HFF-Myc (cell line): ENCODE measurements at regions not wholly inside any gene's neighbourhood (a gene's known extent, or its start where the extent isn't known, plus 50 kb on each side); places are given as distances from the start of the nearest gene placed in this dataset.
"Not testable (repeated sequence)": the region's sequence is repeated elsewhere in the genome, so short reads cannot be mapped to it uniquely, and the experiment has no call there.

Experiments
- DNase-seq: peaks from one replicate; pipeline ENCODE4 v3.0.0-alpha.2; 2011; ENCODE audit warnings: low read depth; ENCODE audit errors: extremely low read depth
- H3K4me3 ChIP-seq: replicated peaks from 2 replicates; pipeline ENCODE4 v1.5.1; 2011; ENCODE audit warnings: low read depth, mild to moderate bottlenecking, control low read depth, low read length
- CTCF ChIP-seq: IDR thresholded peaks from 2 replicates; pipeline ENCODE4 v1.5.1; 2012; ENCODE audit warnings: mild to moderate bottlenecking, low read depth, low read length, control low read depth; ENCODE audit errors: missing control alignments

GRCh38 chr2:57475391-57475790, 571.2 kb upstream of the VRK2 start:
- H3K4me3 ChIP-seq, result no peak overlapping the region
- TF ChIP-seq CTCF, result no peak
- DNase-seq, result no peak

- TF ChIP-seq CTCF, result no peak
- no peak for DNase-seq
- H3K4me3 ChIP-seq, result no peak overlapping the region
Measured at GRCh38 chr2:57479981-57480380, 566.6 kb upstream of the VRK2 start.

GRCh38 chr2:57488061-57488460, 558.5 kb upstream of the VRK2 start:
- no peak for TF ChIP-seq CTCF
- H3K4me3 ChIP-seq, result no peak overlapping the region
- no peak for DNase-seq

- no peak for TF ChIP-seq CTCF
- H3K4me3 ChIP-seq, result no peak overlapping the region
- DNase-seq, result no peak
Measured at GRCh38 chr2:57490741-57491140, 555.9 kb upstream of the VRK2 start.

GRCh38 chr2:57491213-57491612, 555.4 kb upstream of the VRK2 start:
- no peak for TF ChIP-seq CTCF
- DNase-seq, result no peak
- H3K4me3 ChIP-seq, result no peak overlapping the region

GRCh38 chr2:57493966-57494365, 552.6 kb upstream of the VRK2 start:
- H3K4me3 ChIP-seq, DNase-seq: not testable (repeated sequence)

- H3K4me3 ChIP-seq, result no peak overlapping the region
- peak; percentile 65 for TF ChIP-seq CTCF
- DNase-seq, result peak; percentile 20
Measured at GRCh38 chr2:57497489-57498096, 549.0 kb upstream of the VRK2 start.
